Left cardiac atrium (tissue), 4 donors: ENCODE measurements at regions not wholly inside any gene's neighbourhood (a gene's known extent, or its start where the extent isn't known, plus 50 kb on each side); places are given as distances from the start of the nearest gene placed in this dataset.
"Not testable (repeated sequence)": the region's sequence is repeated elsewhere in the genome, so short reads cannot be mapped to it uniquely, and the experiment has no call there.

Experiments used
- ATAC-seq, 2 donors: fragments of 200-7000 bp; cut with Tn5 transposase; one replicate each; pipeline ENCODE4 v1.9.1; 2020; ENCODE audit warnings: mild to moderate bottlenecking in 2 of 2, moderate library complexity in 2 of 2
- DNase-seq: peaks from one replicate; pipeline ENCODE4 v3.0.0-alpha.2; 2020
- intact Hi-C, 2 donors: fragments of 100-400 bp; cut with DNase I; formaldehyde crosslinking; loops; one replicate each; pipeline versions ENCODE4 v1.14.1 to v1.15.1; 2022 to 2023
- donor health status: DM: no; HTN: yes; CAD: no.
- donor health status: DM: no; HTN: yes; CAD: no; lungs with severe emphysema.
- donor health status: DM: yes; HTN: yes; CAD: no.
- donor health status: Dilated cardiomyopathy.

GRCh38 chr3:152692326-152692725 is 142.6 kb upstream of the P2RY1 start:
- not testable (repeated sequence) for DNase-seq, ATAC-seq
- intact Hi-C loops = loop anchor here in 1 of 2 donors (10.0 kb wide), 1 partner anchor 272 kb away; no protein-coding TSS in a partner anchor

GRCh38 chr3:152693521-152694250 is 141.2 kb upstream of the P2RY1 start:
- intact Hi-C loops = loop anchor here in 1 of 2 donors (10.0 kb wide), 1 partner anchor 271 kb away; no protein-coding TSS in a partner anchor
- not testable (repeated sequence) for DNase-seq, ATAC-seq

- ATAC-seq (no peak), DNase-seq (no peak)
Measured at GRCh38 chr3:152695840-152696239, 139.1 kb upstream of the P2RY1 start.

GRCh38 chr3:152696962-152697361 is 138.0 kb upstream of the P2RY1 start:
- ATAC-seq (no peak), DNase-seq (no peak)
- intact Hi-C loops = loop anchor here in 1 of 2 donors (10.0 kb wide), 1 partner anchor 268 kb away; no protein-coding TSS in a partner anchor

More at GRCh38 chr3:152695840-152696239, 139.1 kb upstream of the P2RY1 start:
- intact Hi-C loops = loop anchor here in 1 of 2 donors (10.0 kb wide), 1 partner anchor 269 kb away; no protein-coding TSS in a partner anchor

- no peak for ATAC-seq
- intact Hi-C loops = no loop called here
- DNase-seq = no peak
Measured at GRCh38 chr3:152703245-152703890, 131.6 kb upstream of the P2RY1 start.

GRCh38 chr3:152706991-152707713 is 127.8 kb upstream of the P2RY1 start:
- ATAC-seq = no peak
- intact Hi-C loops = no loop called here
- DNase-seq = no peak

- ATAC-seq = no peak
- no peak for DNase-seq
- intact Hi-C loops = no loop called here
Measured at GRCh38 chr3:152709659-152710058, 125.3 kb upstream of the P2RY1 start.

- intact Hi-C loops = no loop called here
- no peak for DNase-seq
- no peak for ATAC-seq
Measured at GRCh38 chr3:152710549-152710948, 124.4 kb upstream of the P2RY1 start.

GRCh38 chr3:152713989-152714388 is 120.9 kb upstream of the P2RY1 start:
- intact Hi-C loops = no loop called here
- DNase-seq (no peak), ATAC-seq (no peak)

- no peak for ATAC-seq
Measured at GRCh38 chr3:152714507-152714906, 120.4 kb upstream of the P2RY1 start.

GRCh38 chr3:152717252-152717651 is 117.7 kb upstream of the P2RY1 start:
- no peak for ATAC-seq

More at GRCh38 chr3:152714507-152714906, 120.4 kb upstream of the P2RY1 start:
- intact Hi-C loops = no loop called here
- no peak for DNase-seq

GRCh38 chr3:152718810-152719209 is 116.1 kb upstream of the P2RY1 start:
- ATAC-seq (no peak), DNase-seq (no peak)
- intact Hi-C loops = no loop called here

More at GRCh38 chr3:152717252-152717651, 117.7 kb upstream of the P2RY1 start:
- intact Hi-C loops = no loop called here
- DNase-seq = no peak

GRCh38 chr3:152719264-152719663 is 115.7 kb upstream of the P2RY1 start:
- intact Hi-C loops = no loop called here
- no peak for DNase-seq
- peak in 1 of 2 donors; percentile 42 for ATAC-seq

GRCh38 chr3:152720951-152721718 is 113.8 kb upstream of the P2RY1 start:
- intact Hi-C loops = no loop called here
- DNase-seq (no peak), ATAC-seq (no peak)

- ATAC-seq (no peak), DNase-seq (no peak)
- intact Hi-C loops = no loop called here
Measured at GRCh38 chr3:152724270-152724669, 110.7 kb upstream of the P2RY1 start.

GRCh38 chr3:152728231-152728980 is 106.5 kb upstream of the P2RY1 start:
- ATAC-seq (no peak), DNase-seq (no peak)
- intact Hi-C loops = no loop called here

GRCh38 chr3:152729906-152730305 is 105.0 kb upstream of the P2RY1 start:
- DNase-seq = no peak
- no peak for ATAC-seq
- intact Hi-C loops = no loop called here

GRCh38 chr3:152731511-152731910 is 103.4 kb upstream of the P2RY1 start:
- intact Hi-C loops = no loop called here
- no peak for DNase-seq

More at GRCh38 chr3:152731511-152731910, 103.4 kb upstream of the P2RY1 start:
- ATAC-seq = no peak
